Loucy (cell line): ENCODE measurements at regions not wholly inside any gene's neighbourhood (a gene's known extent, or its start where the extent isn't known, plus 50 kb on each side); places are given as distances from the start of the nearest gene placed in this dataset.

ENCODE experiments used
- CTCF ChIP-seq: fragments of 200-600 bp; sonication (generic); conservative IDR thresholded peaks from 2 replicates; pipeline ENCODE4 v1.5.1; 2014; ENCODE audit warnings: mild to moderate bottlenecking, antibody characterized with exemption, low read length
- EZH2phosphoT487 ChIP-seq: fragments of 200-600 bp; IDR thresholded peaks from 2 replicates; pipeline ENCODE4 v1.6.1; 2018; ENCODE audit warnings: antibody characterized with exemption, mild to moderate bottlenecking, moderate library complexity, borderline replicate concordance

GRCh38 chr19:29303719-29304090 is 90.8 kb upstream of the UQCRFS1 start:
- TF ChIP-seq CTCF, result no peak
- TF ChIP-seq EZH2phosphoT487, result no peak
